GM12892 (cell line): ENCODE measurements at regions not wholly inside any gene's neighbourhood (a gene's known extent, or its start where the extent isn't known, plus 50 kb on each side); places are given as distances from the start of the nearest gene placed in this dataset.

Source experiments
- DNase-seq: peaks from one replicate; pipeline ENCODE4 v3.0.0; 2011; ENCODE audit not compliant: insufficient read length
- FAIRE-seq: peaks from 2 replicates; lab custom pipeline; 2011; peaks lifted over from hg19 to GRCh38; lab: Jason Lieb, UNC
- POLR2A ChIP-seq: IDR thresholded peaks from 2 replicates; pipeline ENCODE4 v1.6.1; 2011; ENCODE audit warnings: low read depth, low read length, control low read depth
- POLR2AphosphoS5 ChIP-seq: IDR thresholded peaks from 2 replicates; pipeline ENCODE4 v1.6.1; 2011; ENCODE audit warnings: low read depth, low read length, control low read depth
- TAF1 ChIP-seq: IDR thresholded peaks from 2 replicates; pipeline ENCODE4 v1.6.1; 2011; ENCODE audit warnings: low read depth, mild to moderate bottlenecking, control low read depth, low read length, borderline replicate concordance

- FAIRE-seq (no peak), DNase-seq (no peak)
- TF ChIP-seq TAF1 = no peak
- TF ChIP-seq POLR2A = no peak
- no peak for TF ChIP-seq POLR2AphosphoS5
These were observed 82.6 kb upstream of the FOXQ1 start for GRCh38 chr6:1229301-1229700.

- TF ChIP-seq POLR2AphosphoS5 (no peak), POLR2A (no peak), TAF1 (no peak)
- DNase-seq = no peak
- no peak for FAIRE-seq
These were observed 83.1 kb upstream of the FOXQ1 start for GRCh38 chr6:1228754-1229191.

- FAIRE-seq = no peak
- no peak for TF ChIP-seq TAF1
- no peak for TF ChIP-seq POLR2A
- no peak for TF ChIP-seq POLR2AphosphoS5
- DNase-seq = no peak
These were observed 83.8 kb upstream of the FOXQ1 start for GRCh38 chr6:1227935-1228753.

GRCh38 chr6:1227600-1227934 lies 84.3 kb upstream of the FOXQ1 start:
- DNase-seq = no peak
- no peak for FAIRE-seq
- TF ChIP-seq TAF1 (no peak), POLR2A (no peak), POLR2AphosphoS5 (no peak)

- TF ChIP-seq POLR2AphosphoS5 (no peak), TAF1 (no peak)
- no peak for FAIRE-seq
These were observed 85.4 kb upstream of the FOXQ1 start for GRCh38 chr6:1226277-1227099.

GRCh38 chr6:1224514-1224913 lies 87.4 kb upstream of the FOXQ1 start:
- TF ChIP-seq POLR2A = no peak
- no peak for TF ChIP-seq POLR2AphosphoS5
- TF ChIP-seq TAF1 = no peak
- FAIRE-seq (no peak), DNase-seq (no peak)

More at GRCh38 chr6:1226277-1227099, 85.4 kb upstream of the FOXQ1 start:
- no peak for DNase-seq

- TF ChIP-seq POLR2A = no peak
- FAIRE-seq = no peak
- DNase-seq = no peak
These were observed 88.9 kb upstream of the FOXQ1 start for GRCh38 chr6:1222728-1223595.

- DNase-seq (no peak), FAIRE-seq (no peak)
- no peak for TF ChIP-seq POLR2AphosphoS5
- TF ChIP-seq POLR2A = no peak
- no peak for TF ChIP-seq TAF1
These were observed 94.5 kb upstream of the FOXQ1 start for GRCh38 chr6:1217396-1217795.

GRCh38 chr6:1216488-1216974 lies 95.4 kb upstream of the FOXQ1 start:
- FAIRE-seq (no peak), DNase-seq (no peak)
- TF ChIP-seq TAF1 (no peak), POLR2A (no peak), POLR2AphosphoS5 (no peak)

- no peak for FAIRE-seq
- no peak for TF ChIP-seq POLR2AphosphoS5
- TF ChIP-seq POLR2A = no peak
- TF ChIP-seq TAF1 = no peak
- DNase-seq = no peak
These were observed 95.9 kb upstream of the FOXQ1 start for GRCh38 chr6:1215884-1216487.

GRCh38 chr6:1215023-1215422 lies 96.9 kb upstream of the FOXQ1 start:
- TF ChIP-seq POLR2A = no peak
- no peak for TF ChIP-seq POLR2AphosphoS5
- no peak for TF ChIP-seq TAF1
- FAIRE-seq = no peak
- no peak for DNase-seq
